Breast epithelium (tissue), 3 donors: ENCODE measurements at regions not wholly inside any gene's neighbourhood (a gene's known extent, or its start where the extent isn't known, plus 50 kb on each side); places are given as distances from the start of the nearest gene placed in this dataset.

ENCODE experiments used
- CTCF ChIP-seq, 3 donors: fragments of 450-650 bp; IDR thresholded peaks; one replicate each; pipeline ENCODE4 v1.5.1; 2016 to 2017; ENCODE audit warnings: antibody characterized with exemption in 3 of 3, mild to moderate bottlenecking in 3 of 3, moderate library complexity in 3 of 3
- POLR2A ChIP-seq: fragments of 450-650 bp; IDR thresholded peaks from one replicate; pipeline ENCODE4 v1.6.1; 2016; ENCODE audit warnings: antibody characterized with exemption, mild to moderate bottlenecking, moderate library complexity

GRCh38 chr12:19822476-19822875 is 383.2 kb downstream of the AEBP2 start:
- no peak for TF ChIP-seq CTCF (IDR thresholded peaks at IDR 0.05)
- no peak for TF ChIP-seq POLR2A
